HFF-Myc (cell line): ENCODE measurements at regions not wholly inside any gene's neighbourhood (a gene's known extent, or its start where the extent isn't known, plus 50 kb on each side); places are given as distances from the start of the nearest gene placed in this dataset.
"Not testable (repeated sequence)": the region's sequence is repeated elsewhere in the genome, so short reads cannot be mapped to it uniquely, and the experiment has no call there.

Source experiments
- DNase-seq: peaks from one replicate; pipeline ENCODE4 v3.0.0-alpha.2; 2011; ENCODE audit warnings: low read depth; ENCODE audit errors: extremely low read depth
- H3K4me3 ChIP-seq: replicated peaks from 2 replicates; pipeline ENCODE4 v1.5.1; 2011; ENCODE audit warnings: low read depth, mild to moderate bottlenecking, control low read depth, low read length
- TF ChIP-seq, protein P1 (sequence below): IDR thresholded peaks from 2 replicates; pipeline ENCODE4 v1.5.1; 2012; ENCODE audit warnings: mild to moderate bottlenecking, low read depth, low read length, control low read depth; ENCODE audit errors: missing control alignments

GRCh38 chr7:119908948-119909347 lies 364.0 kb upstream of the KCND2 start:
- TF ChIP-seq, protein P1, sequence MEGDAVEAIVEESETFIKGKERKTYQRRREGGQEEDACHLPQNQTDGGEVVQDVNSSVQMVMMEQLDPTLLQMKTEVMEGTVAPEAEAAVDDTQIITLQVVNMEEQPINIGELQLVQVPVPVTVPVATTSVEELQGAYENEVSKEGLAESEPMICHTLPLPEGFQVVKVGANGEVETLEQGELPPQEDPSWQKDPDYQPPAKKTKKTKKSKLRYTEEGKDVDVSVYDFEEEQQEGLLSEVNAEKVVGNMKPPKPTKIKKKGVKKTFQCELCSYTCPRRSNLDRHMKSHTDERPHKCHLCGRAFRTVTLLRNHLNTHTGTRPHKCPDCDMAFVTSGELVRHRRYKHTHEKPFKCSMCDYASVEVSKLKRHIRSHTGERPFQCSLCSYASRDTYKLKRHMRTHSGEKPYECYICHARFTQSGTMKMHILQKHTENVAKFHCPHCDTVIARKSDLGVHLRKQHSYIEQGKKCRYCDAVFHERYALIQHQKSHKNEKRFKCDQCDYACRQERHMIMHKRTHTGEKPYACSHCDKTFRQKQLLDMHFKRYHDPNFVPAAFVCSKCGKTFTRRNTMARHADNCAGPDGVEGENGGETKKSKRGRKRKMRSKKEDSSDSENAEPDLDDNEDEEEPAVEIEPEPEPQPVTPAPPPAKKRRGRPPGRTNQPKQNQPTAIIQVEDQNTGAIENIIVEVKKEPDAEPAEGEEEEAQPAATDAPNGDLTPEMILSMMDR = no peak
- H3K4me3 ChIP-seq = no peak overlapping the region
- no peak for DNase-seq

GRCh38 chr7:119914119-119914518 lies 358.9 kb upstream of the KCND2 start:
- not testable (repeated sequence) for DNase-seq, H3K4me3 ChIP-seq

- H3K4me3 ChIP-seq = no peak overlapping the region
- TF ChIP-seq, protein P1 = no peak
- no peak for DNase-seq
Observed at GRCh38 chr7:119916501-119916900, 356.5 kb upstream of the KCND2 start.

GRCh38 chr7:119918185-119918584 lies 354.8 kb upstream of the KCND2 start:
- TF ChIP-seq, protein P1 = no peak
- H3K4me3 ChIP-seq = no peak overlapping the region
- DNase-seq = no peak

DNA sequence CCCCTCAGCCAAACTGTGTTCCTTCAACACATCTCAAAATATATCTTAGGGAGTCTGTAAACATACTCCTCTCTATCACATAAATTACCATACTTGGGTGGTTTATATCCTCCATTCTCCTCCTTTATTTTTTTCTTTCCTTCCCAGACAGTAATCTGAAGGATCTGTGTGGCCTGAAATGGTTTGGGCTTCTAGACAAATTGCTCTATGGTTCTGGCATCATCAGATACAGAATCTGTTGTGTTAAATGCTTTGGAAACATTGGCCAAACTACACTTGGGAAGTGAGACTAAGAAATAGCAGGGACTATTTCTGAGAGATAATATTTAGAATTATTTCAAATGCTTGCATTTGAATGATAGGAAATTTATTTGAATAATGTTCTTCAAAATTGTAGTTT lies 353.0 kb upstream of the KCND2 start:
- TF ChIP-seq, protein P1 = no peak
- no peak for DNase-seq
- no peak overlapping the region for H3K4me3 ChIP-seq

DNA sequence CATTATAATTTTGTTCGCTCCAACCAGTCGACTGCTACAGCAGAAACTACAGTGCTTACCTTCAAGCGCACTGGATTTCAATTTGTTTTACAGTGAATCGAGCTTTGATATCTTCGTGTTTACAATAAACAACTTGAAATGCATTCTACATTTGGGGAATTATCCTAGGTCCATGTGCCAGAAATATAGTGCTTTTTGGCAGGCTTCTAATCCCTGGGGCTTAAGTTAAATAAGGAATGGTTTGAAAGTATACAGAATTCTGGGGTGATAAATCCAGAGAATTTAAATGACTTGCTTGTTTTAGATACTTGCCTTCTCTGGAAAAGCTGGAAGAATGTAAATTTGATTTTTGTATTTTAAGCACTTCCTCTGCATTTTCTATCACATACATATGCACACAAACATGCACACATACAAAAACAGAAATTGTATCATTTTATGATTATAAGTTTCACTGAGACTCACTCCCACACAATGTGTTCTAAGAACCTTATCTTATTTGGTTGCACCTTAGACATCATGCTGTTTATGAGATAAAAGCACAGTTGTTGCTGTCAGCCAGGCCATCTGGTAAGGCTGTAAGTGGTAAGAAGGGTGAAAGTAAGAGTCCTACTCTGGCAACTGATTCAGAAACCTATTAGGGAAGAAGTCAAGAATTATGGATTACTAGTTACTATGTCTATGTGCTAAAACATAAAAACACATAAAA lies 347.2 kb upstream of the KCND2 start:
- TF ChIP-seq, protein P1 = no peak

GRCh38 chr7:119929891-119930290 lies 343.1 kb upstream of the KCND2 start:
- H3K4me3 ChIP-seq = no peak overlapping the region
- no peak for DNase-seq
- TF ChIP-seq, protein P1 = no peak

More for the DNA sequence above, 347.2 kb upstream of the KCND2 start:
- no peak overlapping the region for H3K4me3 ChIP-seq
- no peak for DNase-seq
